Fibroblast of villous mesenchyme (primary cell): ENCODE measurements at regions not wholly inside any gene's neighbourhood (a gene's known extent, or its start where the extent isn't known, plus 50 kb on each side); places are given as distances from the start of the nearest gene placed in this dataset.

Experiments
- DNase-seq: peaks from one replicate; pipeline ENCODE4 v3.0.0-alpha.2; 2010; ENCODE audit warnings: low read depth
- H3K4me3 ChIP-seq: 2 replicates; pipeline ENCODE4 v1.5.1; 2011; ENCODE audit warnings: low read depth, mild to moderate bottlenecking, low read length
- CTCF ChIP-seq: IDR thresholded peaks from 2 replicates; pipeline ENCODE4 v1.5.1; 2012; ENCODE audit warnings: low read depth, mild to moderate bottlenecking, low read length; ENCODE audit not compliant: insufficient read depth

GRCh38 chr3:6180171-6180570 lies 680.7 kb upstream of the GRM7 start:
- no peak for TF ChIP-seq CTCF
- H3K4me3 ChIP-seq = no peak overlapping the region
- DNase-seq = no peak

- no peak for DNase-seq
- no peak overlapping the region for H3K4me3 ChIP-seq
- TF ChIP-seq CTCF = no peak
These were observed 678.4 kb upstream of the GRM7 start for GRCh38 chr3:6182476-6182875.

GRCh38 chr3:6182909-6183308 lies 678.0 kb upstream of the GRM7 start:
- TF ChIP-seq CTCF = no peak
- H3K4me3 ChIP-seq = no peak overlapping the region
- DNase-seq = no peak

GRCh38 chr3:6189384-6189783 lies 671.5 kb upstream of the GRM7 start:
- no peak for DNase-seq
- TF ChIP-seq CTCF = no peak
- no peak overlapping the region for H3K4me3 ChIP-seq

GRCh38 chr3:6204891-6205290 lies 656.0 kb upstream of the GRM7 start:
- DNase-seq = no peak
- no peak for TF ChIP-seq CTCF
- no peak overlapping the region for H3K4me3 ChIP-seq

- DNase-seq = no peak
- TF ChIP-seq CTCF = no peak
- no peak overlapping the region for H3K4me3 ChIP-seq
These were observed 644.5 kb upstream of the GRM7 start for GRCh38 chr3:6216135-6217026.

- DNase-seq = no peak
- H3K4me3 ChIP-seq = no peak overlapping the region
- TF ChIP-seq CTCF = no peak
These were observed 640.5 kb upstream of the GRM7 start for GRCh38 chr3:6220447-6220846.
